ENCODE measurements at regions not wholly inside any gene's neighbourhood (a gene's known extent, or its start where the extent isn't known, plus 50 kb on each side); places are given as distances from the start of the nearest gene placed in this dataset.
A peak's percentile ranks its signal among the peaks of the same experiment; 100 is the strongest.
"Not testable (repeated sequence)": the region's sequence is repeated elsewhere in the genome, so short reads cannot be mapped to it uniquely, and the experiment has no call there.

DNA sequence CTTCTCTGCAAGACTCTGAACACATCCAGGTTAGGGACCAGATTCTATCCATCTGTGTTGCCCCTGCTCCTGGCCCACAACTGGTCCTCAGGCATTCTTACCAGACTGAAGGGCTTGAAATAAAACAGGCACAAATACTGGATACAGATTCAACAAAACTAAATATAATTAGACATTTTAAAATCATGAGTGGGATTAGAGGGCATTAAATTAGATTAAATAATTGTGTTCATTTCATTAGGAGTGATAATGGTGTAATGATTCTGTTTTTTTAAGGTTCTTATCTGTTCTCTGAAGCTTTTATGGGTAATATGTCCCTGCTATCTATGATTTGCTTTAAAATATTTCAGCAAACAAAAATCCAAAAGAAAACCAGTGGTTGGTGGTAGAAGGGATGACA is 226.5 kb downstream of the IRS1 start:
- no peak for DNase-seq

GRCh38 chr2:226564667-226565066 is 235.0 kb downstream of the IRS1 start:
- no peak for DNase-seq

- no peak for DNase-seq
Measured at GRCh38 chr2:226561962-226562361, 237.7 kb downstream of the IRS1 start.

DNA sequence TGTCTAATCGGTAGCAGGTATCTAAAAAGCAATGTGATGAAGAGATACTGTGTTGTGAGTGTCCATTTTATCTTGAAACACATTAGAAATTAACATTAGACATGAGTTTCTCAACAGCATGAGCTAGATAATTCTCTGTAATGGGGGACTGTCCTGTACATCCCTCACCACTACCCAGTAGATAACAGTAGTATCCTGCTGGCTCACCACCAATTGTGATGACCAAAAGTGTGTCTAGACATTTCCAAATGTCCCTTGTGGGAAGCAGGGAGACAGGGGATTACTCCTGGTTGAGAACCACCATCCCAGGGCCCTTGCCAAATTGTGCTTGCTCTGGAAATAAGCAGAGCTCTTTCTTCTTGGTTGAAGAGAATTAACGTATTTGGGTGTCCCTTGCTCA is 239.3 kb downstream of the IRS1 start:
- DNase-seq, result no peak

DNA sequence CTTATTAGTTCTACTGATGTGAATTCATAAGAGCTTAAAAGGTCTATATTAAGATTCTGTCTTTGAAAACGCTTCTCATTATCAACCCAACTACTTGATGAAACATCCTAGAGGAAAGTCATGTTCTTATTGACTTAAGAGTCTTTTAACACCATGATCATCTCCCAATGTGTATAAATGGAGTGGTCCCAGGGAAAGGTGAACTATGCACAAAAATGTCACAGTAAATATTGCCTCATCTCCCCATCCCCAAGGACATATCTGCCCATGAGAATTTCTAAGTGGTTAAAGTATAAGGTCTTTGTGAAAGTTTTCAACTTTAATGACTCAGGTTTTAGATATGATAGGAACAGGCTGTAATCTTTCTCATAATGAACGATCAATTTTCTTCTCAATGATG is 240.1 kb downstream of the IRS1 start:
- no peak for DNase-seq

GRCh38 chr2:226558418-226558817 is 241.2 kb downstream of the IRS1 start:
- no peak for DNase-seq

DNA sequence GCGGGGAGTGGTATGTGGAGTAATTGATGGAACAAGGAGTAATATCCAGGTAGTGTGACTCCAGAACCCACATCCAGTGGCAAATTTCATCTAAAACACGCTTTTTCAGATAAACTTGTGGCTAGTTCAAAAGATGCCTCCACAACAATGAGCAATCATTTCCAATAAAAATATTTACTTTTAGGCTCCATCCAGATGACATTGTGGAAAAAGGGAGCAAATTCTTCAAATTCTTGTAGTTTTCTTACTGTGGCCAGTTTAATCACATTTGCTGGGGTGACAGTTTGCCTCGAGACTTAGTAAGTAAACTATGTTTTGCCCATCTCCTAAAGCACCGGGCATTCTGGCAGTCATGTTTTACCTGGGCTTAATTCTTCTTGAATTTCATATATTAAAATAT is 243.6 kb downstream of the IRS1 start:
- no peak for DNase-seq

DNA sequence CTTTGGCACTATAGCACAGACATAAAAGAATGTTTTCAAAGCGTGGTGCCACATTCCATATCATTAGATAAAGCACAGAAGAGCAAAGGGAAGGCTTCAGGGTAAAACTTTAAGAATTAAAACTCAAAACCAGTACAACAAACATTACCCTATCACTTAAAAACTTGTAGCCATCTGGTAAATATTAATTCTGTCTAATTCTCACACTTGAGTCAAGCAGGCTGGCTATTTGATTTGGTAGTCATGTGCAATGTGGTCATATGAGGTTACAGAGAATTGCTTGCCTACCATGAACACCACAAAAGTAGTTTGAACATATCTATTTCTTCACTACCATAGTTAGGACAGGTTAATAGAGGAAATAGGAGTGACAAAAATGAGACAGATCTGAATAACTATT is 244.9 kb downstream of the IRS1 start:
- DNase-seq, result no peak

- DNase-seq, result no peak
Measured at GRCh38 chr2:226553333-226553732, 246.3 kb downstream of the IRS1 start.

GRCh38 chr2:226552571-226553285 is 246.9 kb downstream of the IRS1 start:
- no peak for DNase-seq

DNA sequence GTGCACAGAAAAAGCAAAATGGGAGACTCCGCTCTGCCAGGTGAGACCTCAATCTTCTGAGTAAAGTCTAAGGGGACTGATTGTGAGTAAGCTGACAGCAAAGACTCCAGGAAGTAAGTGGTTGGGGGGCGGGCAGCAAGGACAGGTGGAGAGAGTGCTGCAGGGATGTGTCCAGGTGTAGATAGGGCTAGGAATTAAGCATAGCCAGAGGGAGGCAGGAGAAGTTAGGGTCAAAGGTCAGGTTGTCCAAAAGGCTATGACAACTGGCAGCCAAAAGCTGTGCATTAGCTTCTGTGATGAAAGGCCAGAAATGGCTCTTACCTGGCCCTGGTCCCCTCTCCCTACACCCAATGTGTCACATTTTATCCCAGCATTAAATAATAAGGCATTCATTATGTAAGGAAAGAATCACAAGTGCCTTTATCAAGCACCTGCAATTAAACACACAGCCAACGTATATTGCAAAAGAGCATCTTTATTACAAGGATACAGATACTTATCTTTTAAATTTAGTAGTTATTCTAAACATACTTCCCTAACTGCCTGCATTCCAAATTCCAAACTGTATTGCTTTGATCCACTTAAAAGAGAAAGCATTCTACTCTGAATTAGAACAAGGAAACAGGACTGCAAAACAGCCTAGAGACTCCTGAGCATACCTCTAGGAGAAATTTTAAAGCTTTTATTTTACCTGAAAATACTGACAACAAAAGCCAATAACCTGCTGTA is 247.9 kb downstream of the IRS1 start:
- DNase-seq, result no peak

GRCh38 chr2:226550801-226551200 is 248.8 kb downstream of the IRS1 start:
- DNase-seq, result no peak

- DNase-seq, result peak; percentile 75
Measured at GRCh38 chr2:226548732-226549131, 250.9 kb downstream of the IRS1 start.

DNA sequence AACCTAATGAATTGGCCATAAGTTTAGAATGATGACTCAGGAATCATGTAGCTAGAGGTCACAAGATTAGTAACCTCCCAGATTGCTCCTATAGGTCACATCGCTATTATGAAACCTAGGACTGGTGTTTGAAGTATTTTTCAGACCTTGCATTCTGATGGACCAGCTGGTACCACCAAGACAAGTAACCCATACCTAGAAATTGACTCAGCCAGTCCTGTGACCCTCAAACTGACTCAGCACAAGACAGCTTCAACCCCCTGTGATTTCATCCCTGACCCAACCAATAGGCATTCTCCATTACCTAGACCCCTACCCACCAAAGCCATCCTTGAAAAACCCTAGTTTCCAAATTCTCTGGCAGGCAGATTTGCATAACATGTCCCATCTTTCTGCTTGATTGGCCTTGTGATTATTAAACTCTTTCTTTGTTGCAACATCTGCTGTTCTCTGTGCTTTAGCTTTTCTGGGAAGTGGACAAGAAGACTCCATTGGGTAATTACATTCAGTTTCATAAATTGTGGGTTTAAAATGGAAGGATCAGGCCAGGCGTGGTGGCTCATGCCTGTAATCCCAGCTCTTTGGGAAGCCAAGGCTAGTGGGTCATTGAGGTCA is 254.9 kb downstream of the IRS1 start:
- DNase-seq, result no peak

DNA sequence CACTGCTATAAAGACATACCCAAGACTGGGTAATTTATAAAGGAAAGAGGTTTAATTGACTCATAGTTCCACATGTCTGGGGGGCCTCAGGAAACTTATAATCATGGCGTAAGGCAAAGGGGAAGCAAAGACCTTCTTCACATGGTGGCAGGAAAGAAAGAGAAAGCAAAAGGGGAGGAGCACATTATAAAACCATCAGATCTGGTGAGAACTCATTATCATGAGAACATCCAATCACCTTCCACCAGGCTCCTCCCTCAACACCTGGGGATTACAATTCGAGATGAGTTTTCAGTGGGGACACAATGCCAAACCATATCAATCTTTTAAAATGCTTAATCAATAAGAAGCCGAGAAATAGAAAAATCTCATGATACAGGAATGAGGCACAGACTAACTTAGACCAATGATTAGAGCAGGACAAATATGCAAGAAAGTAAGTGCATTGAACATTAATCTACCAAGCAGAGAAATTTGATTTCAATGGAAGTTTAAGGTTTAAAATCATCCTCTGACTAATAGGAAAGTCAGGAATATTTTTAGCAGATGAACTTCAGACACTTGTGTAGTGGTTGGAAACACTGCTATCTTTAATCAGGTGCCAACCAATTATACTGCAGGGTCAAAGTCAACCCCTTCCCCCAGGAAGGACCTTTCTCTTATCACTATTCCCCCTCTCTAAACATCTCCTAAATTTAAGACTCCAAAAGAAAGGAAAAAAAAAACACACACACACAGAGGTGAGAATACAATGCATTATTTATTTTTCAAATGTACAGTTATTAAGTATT is 259.2 kb downstream of the IRS1 start:
- no peak for DNase-seq

DNA sequence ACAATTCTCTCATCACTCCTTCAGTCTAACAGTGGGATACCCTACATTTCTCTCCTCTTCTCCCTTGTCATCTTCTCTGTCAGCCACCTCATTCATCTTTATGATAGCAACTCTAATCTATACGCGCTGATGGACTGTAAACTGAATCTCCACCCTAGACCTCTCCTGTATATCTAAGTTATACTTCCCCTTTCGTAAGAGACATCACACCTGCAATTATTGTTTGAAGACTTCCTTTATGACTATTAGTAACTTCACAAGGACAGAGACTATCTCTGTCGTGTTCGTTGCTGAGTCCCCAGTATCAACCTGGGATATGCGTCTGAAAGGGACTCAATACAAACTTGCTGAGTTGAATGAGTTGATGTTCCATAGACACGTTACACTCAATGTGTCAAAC is 263.2 kb downstream of the IRS1 start:
- DNase-seq, result no peak

DNA sequence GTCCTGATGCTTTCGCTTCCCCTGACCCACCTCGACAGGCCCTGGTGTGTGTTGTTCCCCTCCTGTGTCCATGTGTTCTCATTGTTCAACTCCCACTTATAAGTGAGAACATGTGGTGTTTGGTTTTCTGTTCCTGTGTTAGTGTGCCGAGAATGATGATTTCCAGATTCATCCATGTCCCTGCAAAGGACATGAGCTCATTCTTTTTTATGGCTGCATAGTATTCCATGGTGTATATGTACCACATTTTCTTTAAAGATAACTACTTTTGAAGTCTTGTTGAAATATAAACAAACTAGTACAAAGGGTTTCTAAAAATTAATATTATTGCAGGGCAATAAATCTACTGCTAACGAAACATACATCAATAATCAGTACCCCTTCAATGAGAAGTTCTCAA is 266.6 kb downstream of the IRS1 start:
- not testable (repeated sequence) for DNase-seq

DNA sequence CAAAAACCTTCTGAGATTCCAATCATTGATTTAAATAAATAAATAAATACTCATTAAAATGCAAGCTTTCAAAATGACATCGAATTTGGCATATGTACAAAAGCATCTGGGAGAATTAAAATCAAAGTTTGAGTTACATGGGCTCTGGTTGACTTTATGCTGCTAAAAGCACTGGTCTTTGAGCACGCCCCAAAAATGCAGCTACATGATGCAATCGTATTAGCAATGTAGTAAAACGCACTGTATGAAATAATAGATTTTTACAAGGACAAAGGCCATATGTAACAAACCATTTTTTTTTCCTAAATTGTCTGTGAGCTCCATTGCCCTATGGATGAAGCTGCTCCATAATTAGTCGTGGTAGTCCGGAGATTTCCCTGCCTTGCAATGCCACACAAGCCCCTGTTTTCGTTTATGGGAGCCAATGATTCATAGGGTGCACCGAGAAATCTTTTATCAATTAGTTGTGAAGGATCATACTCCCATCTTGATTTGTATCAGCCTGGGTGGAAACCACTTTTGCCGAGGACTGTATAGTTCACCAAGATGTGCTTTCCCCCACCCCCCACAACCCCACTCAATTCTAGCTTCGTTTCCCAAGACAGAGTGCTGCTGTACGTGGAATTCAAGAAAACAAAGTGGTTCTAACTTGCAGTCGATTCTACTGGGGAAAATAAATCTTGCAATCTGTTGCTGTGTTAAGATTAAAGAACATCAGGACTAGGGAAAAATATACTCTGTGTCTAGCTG is 268.4 kb downstream of the IRS1 start:
- DNase-seq, result peak; percentile 67

- no peak for DNase-seq
Measured at GRCh38 chr2:226529556-226529955, 270.1 kb downstream of the IRS1 start.

DNA sequence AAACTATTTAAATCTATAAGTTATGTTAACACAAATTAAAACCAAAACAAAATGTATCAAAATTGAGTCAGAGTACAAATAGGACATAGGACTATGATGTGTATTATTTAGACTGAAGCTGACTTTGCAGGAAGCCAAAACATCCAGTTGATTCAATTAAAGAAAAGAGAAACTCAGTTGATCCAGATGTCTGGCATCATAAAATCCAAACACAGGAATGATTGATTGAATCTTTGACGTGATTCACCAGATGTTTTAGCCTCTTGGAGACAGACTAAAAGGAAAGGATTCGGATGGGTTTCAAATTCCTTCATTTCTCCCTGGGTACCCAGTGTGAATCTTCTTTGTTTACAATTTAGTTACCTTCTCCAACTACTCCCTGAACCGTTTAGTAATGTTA is 272.9 kb downstream of the IRS1 start:
- DNase-seq, result peak; percentile 57

DNA sequence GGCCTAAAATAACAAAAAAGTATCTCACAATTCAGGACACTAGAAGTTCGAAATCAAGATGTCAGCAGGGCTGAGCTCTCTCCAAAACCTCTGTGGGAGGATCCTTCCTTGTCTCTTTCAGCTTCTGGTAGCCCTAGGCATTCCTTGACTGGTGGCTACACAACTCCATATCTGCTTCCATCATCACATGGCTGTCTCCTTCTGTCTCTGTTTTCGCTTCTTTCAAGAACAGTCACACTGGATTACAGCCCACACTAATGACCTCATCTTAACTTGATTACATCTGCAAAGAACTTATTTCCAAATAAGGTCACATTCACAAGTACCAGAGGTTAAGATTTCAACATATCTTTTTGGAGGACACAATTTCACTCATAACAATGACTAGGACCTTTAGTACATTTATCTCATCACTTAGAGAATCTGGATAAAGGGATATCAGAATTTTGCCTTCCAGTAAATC is 275.2 kb downstream of the IRS1 start:
- peak; percentile 85 for DNase-seq

DNA sequence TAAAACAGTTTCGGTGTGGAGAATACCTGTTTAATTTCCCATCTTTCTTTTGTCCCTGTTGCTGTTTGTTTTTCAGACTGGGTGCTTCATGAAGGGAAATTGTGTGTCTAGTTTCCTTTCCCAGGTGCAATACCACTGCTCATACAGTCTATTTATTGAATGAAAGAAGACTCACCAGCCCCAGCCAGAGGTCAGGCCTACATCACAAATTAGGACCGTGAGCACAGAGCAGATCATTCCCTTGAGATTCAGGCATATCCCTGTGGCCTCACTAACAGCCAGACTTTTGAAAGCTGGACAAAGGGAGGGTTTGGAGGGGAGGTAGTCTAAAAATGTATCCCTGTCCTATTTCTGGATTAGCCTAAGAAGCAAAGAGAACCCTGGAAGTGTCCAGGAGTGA is 278.9 kb downstream of the IRS1 start:
- DNase-seq, result no peak

All from fibroblast of upper back skin (primary cell).